GM23338 (cell line): ENCODE measurements at regions not wholly inside any gene's neighbourhood (a gene's known extent, or its start where the extent isn't known, plus 50 kb on each side); places are given as distances from the start of the nearest gene placed in this dataset.

Experiments used
- ATAC-seq: fragments of 200-7000 bp; cut with Tn5 transposase; 3 replicates; pipeline ENCODE4 v1.9.1; 2020
- DNase-seq: peaks from one replicate; pipeline ENCODE4 v3.0.0-alpha.2; 2015; ENCODE audit warnings: low spot score
- H2AFZ ChIP-seq: fragments of 200-600 bp; sonication (generic); 2 replicates; pipeline ENCODE4 v1.8.0; 2016; ENCODE audit warnings: antibody characterized with exemption, mild to moderate bottlenecking, moderate library complexity
- H3F3A ChIP-seq: fragments of 200-600 bp; sonication (generic); replicated peaks from 2 replicates; pipeline ENCODE4 v1.8.0; 2017; ENCODE audit warnings: antibody characterized with exemption, mixed run types, low read depth
- H3K27ac ChIP-seq: fragments of 200-600 bp; sonication (generic); 2 replicates; pipeline ENCODE4 v1.6.1; 2016; ENCODE audit warnings: low read depth
- H3K27me3 ChIP-seq: fragments of 200-600 bp; sonication (generic); 2 replicates; pipeline ENCODE4 v1.8.0; 2016; ENCODE audit warnings: mild to moderate bottlenecking, mixed run types, moderate library complexity; ENCODE audit not compliant: insufficient read depth
- H3K36me3 ChIP-seq: fragments of 200-600 bp; sonication (generic); 2 replicates; pipeline ENCODE4 v1.8.0; 2016; ENCODE audit warnings: mild to moderate bottlenecking; ENCODE audit not compliant: insufficient read depth
- H3K4me1 ChIP-seq: fragments of 200-600 bp; sonication (generic); 2 replicates; pipeline ENCODE4 v1.8.0; 2016; ENCODE audit warnings: mild to moderate bottlenecking, moderate library complexity; ENCODE audit not compliant: insufficient read depth
- H3K4me2 ChIP-seq: fragments of 200-600 bp; sonication (generic); 2 replicates; pipeline ENCODE4 v1.7.1; 2017; ENCODE audit warnings: mixed run types
- H3K4me3 ChIP-seq: fragments of 200-600 bp; sonication (generic); 2 replicates; pipeline ENCODE4 v1.6.1; 2016; ENCODE audit warnings: mixed run types
- H3K79me2 ChIP-seq: fragments of 200-600 bp; sonication (generic); replicated peaks from 2 replicates; pipeline ENCODE4 v1.8.0; 2017; ENCODE audit warnings: mild to moderate bottlenecking; ENCODE audit not compliant: insufficient read depth
- H3K9me2 ChIP-seq: fragments of 200-600 bp; sonication (generic); 2 replicates; pipeline ENCODE4 v1.8.0; 2017; ENCODE audit not compliant: insufficient read depth
- H4K20me1 ChIP-seq: fragments of 200-600 bp; sonication (generic); replicated peaks from 2 replicates; pipeline ENCODE4 v1.8.0; 2017; ENCODE audit warnings: mild to moderate bottlenecking; ENCODE audit not compliant: insufficient read depth
- H3K27ac Mint-ChIP-seq: 2 replicates; pipeline ENCODE4 v1.8.0; 2020; ENCODE audit warnings: inconsistent platforms, mild to moderate bottlenecking, moderate library complexity, mixed read lengths
- H3K27me3 Mint-ChIP-seq: 3 replicates; pipeline ENCODE4 v1.8.0; 2022; ENCODE audit warnings: low read depth, mild to moderate bottlenecking, moderate library complexity, mixed read lengths, inconsistent platforms; ENCODE audit not compliant: insufficient read depth, poor library complexity
- H3K36me3 Mint-ChIP-seq: 3 replicates; pipeline ENCODE4 v1.8.0; 2021; ENCODE audit warnings: low read depth, mild to moderate bottlenecking, inconsistent platforms, moderate library complexity, mixed read lengths
- H3K4me1 Mint-ChIP-seq: 3 replicates; pipeline ENCODE4 v1.8.0; 2020; ENCODE audit warnings: mild to moderate bottlenecking, inconsistent platforms, mixed read lengths
- H3K4me3 Mint-ChIP-seq: 3 replicates; pipeline ENCODE4 v1.8.0; 2021; ENCODE audit warnings: moderate library complexity, mild to moderate bottlenecking, inconsistent platforms, mixed read lengths
- H3K9me3 Mint-ChIP-seq: 3 replicates; pipeline ENCODE4 v1.8.0; 2020; ENCODE audit warnings: moderate library complexity, mild to moderate bottlenecking, inconsistent platforms, mixed read lengths
- CREB1 ChIP-seq: fragments of 250-450 bp; sonication (Bioruptor Pico); IDR thresholded peaks from 2 replicates; pipeline ENCODE4 v1.5.0; 2020; ENCODE audit warnings: low read depth, mild to moderate bottlenecking, moderate library complexity
- EZH2 ChIP-seq: fragments of 200-600 bp; sonication (generic); IDR thresholded peaks from one replicate; pipeline ENCODE4 v1.8.0; 2017; ENCODE audit warnings: antibody characterized with exemption, mild to moderate bottlenecking, low read depth; ENCODE audit not compliant: unreplicated experiment
- EZH2phosphoT487 ChIP-seq: fragments of 200-600 bp; sonication (generic); IDR thresholded peaks from one replicate; pipeline ENCODE4 v1.8.1; 2018; ENCODE audit warnings: antibody characterized with exemption; ENCODE audit not compliant: unreplicated experiment
- JUNB ChIP-seq: IDR thresholded peaks from one replicate; pipeline ENCODE4 v1.6.1; 2016; ENCODE audit warnings: antibody characterized with exemption; ENCODE audit not compliant: unreplicated experiment
- NANOG ChIP-seq: IDR thresholded peaks from 2 replicates; pipeline ENCODE4 v1.6.1; 2016; ENCODE audit warnings: antibody characterized with exemption, borderline replicate concordance
- POLR2AphosphoS5 ChIP-seq: IDR thresholded peaks from 2 replicates; pipeline ENCODE4 v1.6.1; 2016; ENCODE audit warnings: antibody characterized with exemption, low read depth
- STAT1 ChIP-seq: IDR thresholded peaks from one replicate; pipeline ENCODE4 v1.6.1; 2016; ENCODE audit warnings: antibody characterized with exemption; ENCODE audit not compliant: unreplicated experiment
- ZNF114 ChIP-seq: fragments of 250-450 bp; sonication (Bioruptor Pico); IDR thresholded peaks from 2 replicates; pipeline ENCODE4 v1.5.0; 2020; ENCODE audit warnings: mild to moderate bottlenecking, moderate library complexity
- ZNF331 ChIP-seq: fragments of 250-450 bp; sonication (Bioruptor Pico); IDR thresholded peaks from 2 replicates; pipeline ENCODE4 v1.5.0; 2020; ENCODE audit warnings: low read depth, mild to moderate bottlenecking, moderate library complexity
- ZNF462 ChIP-seq: fragments of 250-450 bp; sonication (Bioruptor Pico); IDR thresholded peaks from 2 replicates; pipeline ENCODE4 v1.5.0; 2020; ENCODE audit warnings: mild to moderate bottlenecking, moderate library complexity
- TF ChIP-seq, protein P1 (sequence below): IDR thresholded peaks from one replicate; pipeline ENCODE4 v1.6.1; 2018; ENCODE audit warnings: antibody characterized with exemption; ENCODE audit not compliant: unreplicated experiment
- TF ChIP-seq, protein P2 (sequence below), 2 experiments: fragments of 200-600 bp in 1 of 2; sonication (generic) in 1 of 2; conservative IDR thresholded peaks; 2 replicates each; pipeline versions ENCODE4 v1.5.1 to v1.6.1; 2016 to 2017; ENCODE audit warnings: antibody characterized with exemption in 2 of 2, low read depth in 2 of 2, mild to moderate bottlenecking in 2 of 2, moderate library complexity in 1 of 2

GRCh38 chr22:34998921-34999320, 67.0 kb upstream of the ISX start:
- no peak for TF ChIP-seq STAT1
- H3K79me2 ChIP-seq, result no peaks in the 10 kb centered on the region
- H3K27ac Mint-ChIP-seq, result no peak overlapping the region
- peaks cover 26% of the 10 kb centered on the region for H3K9me3 Mint-ChIP-seq
- 0 out of 2 replicates have a peak, but pooled peaks cover 3% of the 10 kb centered on the region for H3K9me2 ChIP-seq
- no peaks in the 10 kb centered on the region for H3K27me3 ChIP-seq
- H3F3A ChIP-seq, result no peaks in the 10 kb centered on the region
- H3K4me1 ChIP-seq, result no peaks in the 10 kb centered on the region
- no peaks in the 10 kb centered on the region for H3K36me3 Mint-ChIP-seq
- no peaks in the 10 kb centered on the region; the same call in 2 of the 3 replicates for H3K4me1 Mint-ChIP-seq
- H3K4me3 ChIP-seq, result no peak overlapping the region
- DNase-seq (no peak), ATAC-seq (no peak)
- H3K36me3 ChIP-seq, result no peaks in the 10 kb centered on the region
- H2AFZ ChIP-seq, result no peak overlapping the region
- H3K4me3 Mint-ChIP-seq, result no peak overlapping the region
- H3K27me3 Mint-ChIP-seq, result no peaks in the 10 kb centered on the region
- no peak overlapping the region for H3K27ac ChIP-seq
- H3K4me2 ChIP-seq, result no peak overlapping the region
- no peaks in the 10 kb centered on the region for H4K20me1 ChIP-seq

DNA sequence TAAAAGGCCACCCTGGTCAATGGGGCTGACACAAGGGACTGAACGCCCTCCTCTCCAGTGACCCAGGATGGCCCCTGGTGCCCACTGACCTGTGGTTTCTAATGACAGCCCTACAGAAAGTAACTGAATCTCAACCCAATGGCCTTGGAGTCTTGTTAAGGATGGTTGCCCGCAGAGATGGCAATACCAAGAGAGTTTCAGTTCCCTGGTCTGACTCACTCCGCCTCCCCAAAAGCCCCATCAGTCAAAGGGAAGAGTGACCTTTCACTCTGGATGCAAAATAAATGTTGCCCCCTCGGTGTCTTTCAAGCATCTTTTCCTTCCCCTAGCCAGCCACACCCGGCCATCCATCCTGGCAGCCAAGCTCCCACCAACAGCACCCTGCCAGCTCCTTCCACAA, 57.7 kb upstream of the ISX start:
- H3K9me3 Mint-ChIP-seq, result peaks cover 60% of the 10 kb centered on the region
- no peaks in the 10 kb centered on the region for H3K4me1 Mint-ChIP-seq
- no peak overlapping the region for H3K4me3 ChIP-seq
- no peak overlapping the region for H3K4me2 ChIP-seq
- no peaks in the 10 kb centered on the region for H3K27me3 Mint-ChIP-seq
- no peaks in the 10 kb centered on the region for H3K79me2 ChIP-seq
- ATAC-seq (no peak), DNase-seq (no peak)
- H3K27me3 ChIP-seq, result no peaks in the 10 kb centered on the region
- peaks cover 4% of the 10 kb centered on the region; the same call in 1 of the 2 replicates for H3K9me2 ChIP-seq
- no peak overlapping the region for H3K4me3 Mint-ChIP-seq
- no peak overlapping the region for H3K27ac Mint-ChIP-seq
- H3K4me1 ChIP-seq, result no peaks in the 10 kb centered on the region
- H3F3A ChIP-seq, result no peaks in the 10 kb centered on the region
- no peak overlapping the region for H3K27ac ChIP-seq
- H3K36me3 ChIP-seq, result no peaks in the 10 kb centered on the region
- H4K20me1 ChIP-seq, result no peaks in the 10 kb centered on the region
- no peaks in the 10 kb centered on the region for H3K36me3 Mint-ChIP-seq
- H2AFZ ChIP-seq, result no peak overlapping the region
- TF ChIP-seq POLR2AphosphoS5 (no peak), ZNF114 (CRISPR knock-in tag) (no peak), ZNF331 (CRISPR knock-in tag) (no peak), EZH2phosphoT487 (no peak), JUNB (no peak), STAT1 (no peak), EZH2 (no peak), ZNF462 (CRISPR knock-in tag) (no peak), CREB1 (no peak), NANOG (no peak)
- TF ChIP-seq, protein P1, sequence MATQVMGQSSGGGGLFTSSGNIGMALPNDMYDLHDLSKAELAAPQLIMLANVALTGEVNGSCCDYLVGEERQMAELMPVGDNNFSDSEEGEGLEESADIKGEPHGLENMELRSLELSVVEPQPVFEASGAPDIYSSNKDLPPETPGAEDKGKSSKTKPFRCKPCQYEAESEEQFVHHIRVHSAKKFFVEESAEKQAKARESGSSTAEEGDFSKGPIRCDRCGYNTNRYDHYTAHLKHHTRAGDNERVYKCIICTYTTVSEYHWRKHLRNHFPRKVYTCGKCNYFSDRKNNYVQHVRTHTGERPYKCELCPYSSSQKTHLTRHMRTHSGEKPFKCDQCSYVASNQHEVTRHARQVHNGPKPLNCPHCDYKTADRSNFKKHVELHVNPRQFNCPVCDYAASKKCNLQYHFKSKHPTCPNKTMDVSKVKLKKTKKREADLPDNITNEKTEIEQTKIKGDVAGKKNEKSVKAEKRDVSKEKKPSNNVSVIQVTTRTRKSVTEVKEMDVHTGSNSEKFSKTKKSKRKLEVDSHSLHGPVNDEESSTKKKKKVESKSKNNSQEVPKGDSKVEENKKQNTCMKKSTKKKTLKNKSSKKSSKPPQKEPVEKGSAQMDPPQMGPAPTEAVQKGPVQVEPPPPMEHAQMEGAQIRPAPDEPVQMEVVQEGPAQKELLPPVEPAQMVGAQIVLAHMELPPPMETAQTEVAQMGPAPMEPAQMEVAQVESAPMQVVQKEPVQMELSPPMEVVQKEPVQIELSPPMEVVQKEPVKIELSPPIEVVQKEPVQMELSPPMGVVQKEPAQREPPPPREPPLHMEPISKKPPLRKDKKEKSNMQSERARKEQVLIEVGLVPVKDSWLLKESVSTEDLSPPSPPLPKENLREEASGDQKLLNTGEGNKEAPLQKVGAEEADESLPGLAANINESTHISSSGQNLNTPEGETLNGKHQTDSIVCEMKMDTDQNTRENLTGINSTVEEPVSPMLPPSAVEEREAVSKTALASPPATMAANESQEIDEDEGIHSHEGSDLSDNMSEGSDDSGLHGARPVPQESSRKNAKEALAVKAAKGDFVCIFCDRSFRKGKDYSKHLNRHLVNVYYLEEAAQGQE, result no peak
- TF ChIP-seq, protein P2, sequence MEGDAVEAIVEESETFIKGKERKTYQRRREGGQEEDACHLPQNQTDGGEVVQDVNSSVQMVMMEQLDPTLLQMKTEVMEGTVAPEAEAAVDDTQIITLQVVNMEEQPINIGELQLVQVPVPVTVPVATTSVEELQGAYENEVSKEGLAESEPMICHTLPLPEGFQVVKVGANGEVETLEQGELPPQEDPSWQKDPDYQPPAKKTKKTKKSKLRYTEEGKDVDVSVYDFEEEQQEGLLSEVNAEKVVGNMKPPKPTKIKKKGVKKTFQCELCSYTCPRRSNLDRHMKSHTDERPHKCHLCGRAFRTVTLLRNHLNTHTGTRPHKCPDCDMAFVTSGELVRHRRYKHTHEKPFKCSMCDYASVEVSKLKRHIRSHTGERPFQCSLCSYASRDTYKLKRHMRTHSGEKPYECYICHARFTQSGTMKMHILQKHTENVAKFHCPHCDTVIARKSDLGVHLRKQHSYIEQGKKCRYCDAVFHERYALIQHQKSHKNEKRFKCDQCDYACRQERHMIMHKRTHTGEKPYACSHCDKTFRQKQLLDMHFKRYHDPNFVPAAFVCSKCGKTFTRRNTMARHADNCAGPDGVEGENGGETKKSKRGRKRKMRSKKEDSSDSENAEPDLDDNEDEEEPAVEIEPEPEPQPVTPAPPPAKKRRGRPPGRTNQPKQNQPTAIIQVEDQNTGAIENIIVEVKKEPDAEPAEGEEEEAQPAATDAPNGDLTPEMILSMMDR (conservative IDR thresholded peaks at IDR 0.05; ENCODE audit: low read depth in 2 of 2), result no peak
